GM23338 (cell line): ENCODE measurements at regions not wholly inside any gene's neighbourhood (a gene's known extent, or its start where the extent isn't known, plus 50 kb on each side); places are given as distances from the start of the nearest gene placed in this dataset.
A peak's percentile ranks its signal among the peaks of the same experiment; 100 is the strongest.

ENCODE experiments used
- ATAC-seq: fragments of 200-7000 bp; cut with Tn5 transposase; 3 replicates; pipeline ENCODE4 v1.9.1; 2020
- DNase-seq: peaks from one replicate; pipeline ENCODE4 v3.0.0-alpha.2; 2015; ENCODE audit warnings: low spot score
- H2AFZ ChIP-seq: fragments of 200-600 bp; sonication (generic); 2 replicates; pipeline ENCODE4 v1.8.0; 2016; ENCODE audit warnings: antibody characterized with exemption, mild to moderate bottlenecking, moderate library complexity
- H3F3A ChIP-seq: fragments of 200-600 bp; sonication (generic); replicated peaks from 2 replicates; pipeline ENCODE4 v1.8.0; 2017; ENCODE audit warnings: antibody characterized with exemption, mixed run types, low read depth
- H3K27ac ChIP-seq: fragments of 200-600 bp; sonication (generic); 2 replicates; pipeline ENCODE4 v1.6.1; 2016; ENCODE audit warnings: low read depth
- H3K27me3 ChIP-seq: fragments of 200-600 bp; sonication (generic); 2 replicates; pipeline ENCODE4 v1.8.0; 2016; ENCODE audit warnings: mild to moderate bottlenecking, mixed run types, moderate library complexity; ENCODE audit not compliant: insufficient read depth
- H3K36me3 ChIP-seq: fragments of 200-600 bp; sonication (generic); 2 replicates; pipeline ENCODE4 v1.8.0; 2016; ENCODE audit warnings: mild to moderate bottlenecking; ENCODE audit not compliant: insufficient read depth
- H3K4me1 ChIP-seq: fragments of 200-600 bp; sonication (generic); 2 replicates; pipeline ENCODE4 v1.8.0; 2016; ENCODE audit warnings: mild to moderate bottlenecking, moderate library complexity; ENCODE audit not compliant: insufficient read depth
- H3K4me2 ChIP-seq: fragments of 200-600 bp; sonication (generic); 2 replicates; pipeline ENCODE4 v1.7.1; 2017; ENCODE audit warnings: mixed run types
- H3K4me3 ChIP-seq: fragments of 200-600 bp; sonication (generic); 2 replicates; pipeline ENCODE4 v1.6.1; 2016; ENCODE audit warnings: mixed run types
- H3K79me2 ChIP-seq: fragments of 200-600 bp; sonication (generic); replicated peaks from 2 replicates; pipeline ENCODE4 v1.8.0; 2017; ENCODE audit warnings: mild to moderate bottlenecking; ENCODE audit not compliant: insufficient read depth
- H3K9me2 ChIP-seq: fragments of 200-600 bp; sonication (generic); 2 replicates; pipeline ENCODE4 v1.8.0; 2017; ENCODE audit not compliant: insufficient read depth
- H4K20me1 ChIP-seq: fragments of 200-600 bp; sonication (generic); replicated peaks from 2 replicates; pipeline ENCODE4 v1.8.0; 2017; ENCODE audit warnings: mild to moderate bottlenecking; ENCODE audit not compliant: insufficient read depth
- H3K27ac Mint-ChIP-seq: 2 replicates; pipeline ENCODE4 v1.8.0; 2020; ENCODE audit warnings: inconsistent platforms, mild to moderate bottlenecking, moderate library complexity, mixed read lengths
- H3K27me3 Mint-ChIP-seq: 3 replicates; pipeline ENCODE4 v1.8.0; 2022; ENCODE audit warnings: low read depth, mild to moderate bottlenecking, moderate library complexity, mixed read lengths, inconsistent platforms; ENCODE audit not compliant: insufficient read depth, poor library complexity
- H3K36me3 Mint-ChIP-seq: 3 replicates; pipeline ENCODE4 v1.8.0; 2021; ENCODE audit warnings: low read depth, mild to moderate bottlenecking, inconsistent platforms, moderate library complexity, mixed read lengths
- H3K4me1 Mint-ChIP-seq: 3 replicates; pipeline ENCODE4 v1.8.0; 2020; ENCODE audit warnings: mild to moderate bottlenecking, inconsistent platforms, mixed read lengths
- H3K4me3 Mint-ChIP-seq: 3 replicates; pipeline ENCODE4 v1.8.0; 2021; ENCODE audit warnings: moderate library complexity, mild to moderate bottlenecking, inconsistent platforms, mixed read lengths
- H3K9me3 Mint-ChIP-seq: 3 replicates; pipeline ENCODE4 v1.8.0; 2020; ENCODE audit warnings: moderate library complexity, mild to moderate bottlenecking, inconsistent platforms, mixed read lengths
- CREB1 ChIP-seq: fragments of 250-450 bp; sonication (Bioruptor Pico); IDR thresholded peaks from 2 replicates; pipeline ENCODE4 v1.5.0; 2020; ENCODE audit warnings: low read depth, mild to moderate bottlenecking, moderate library complexity
- ETS1 ChIP-seq: IDR thresholded peaks from 2 replicates; pipeline ENCODE4 v1.6.1; 2016; ENCODE audit warnings: antibody characterized with exemption
- JUNB ChIP-seq: IDR thresholded peaks from one replicate; pipeline ENCODE4 v1.6.1; 2016; ENCODE audit warnings: antibody characterized with exemption; ENCODE audit not compliant: unreplicated experiment
- NANOG ChIP-seq: IDR thresholded peaks from 2 replicates; pipeline ENCODE4 v1.6.1; 2016; ENCODE audit warnings: antibody characterized with exemption, borderline replicate concordance
- POLR2AphosphoS5 ChIP-seq: IDR thresholded peaks from 2 replicates; pipeline ENCODE4 v1.6.1; 2016; ENCODE audit warnings: antibody characterized with exemption, low read depth
- STAT1 ChIP-seq: IDR thresholded peaks from one replicate; pipeline ENCODE4 v1.6.1; 2016; ENCODE audit warnings: antibody characterized with exemption; ENCODE audit not compliant: unreplicated experiment
- ZNF331 ChIP-seq: fragments of 250-450 bp; sonication (Bioruptor Pico); IDR thresholded peaks from 2 replicates; pipeline ENCODE4 v1.5.0; 2020; ENCODE audit warnings: low read depth, mild to moderate bottlenecking, moderate library complexity
- TF ChIP-seq, protein P1 (sequence below), 2 experiments: fragments of 200-600 bp in 1 of 2; sonication (generic) in 1 of 2; conservative IDR thresholded peaks; 2 replicates each; pipeline versions ENCODE4 v1.5.1 to v1.6.1; 2016 to 2017; ENCODE audit warnings: antibody characterized with exemption in 2 of 2, low read depth in 2 of 2, mild to moderate bottlenecking in 2 of 2, moderate library complexity in 1 of 2
- TF ChIP-seq, protein P2 (sequence below): IDR thresholded peaks from one replicate; pipeline ENCODE4 v1.6.1; 2018; ENCODE audit warnings: antibody characterized with exemption; ENCODE audit not compliant: unreplicated experiment

DNA sequence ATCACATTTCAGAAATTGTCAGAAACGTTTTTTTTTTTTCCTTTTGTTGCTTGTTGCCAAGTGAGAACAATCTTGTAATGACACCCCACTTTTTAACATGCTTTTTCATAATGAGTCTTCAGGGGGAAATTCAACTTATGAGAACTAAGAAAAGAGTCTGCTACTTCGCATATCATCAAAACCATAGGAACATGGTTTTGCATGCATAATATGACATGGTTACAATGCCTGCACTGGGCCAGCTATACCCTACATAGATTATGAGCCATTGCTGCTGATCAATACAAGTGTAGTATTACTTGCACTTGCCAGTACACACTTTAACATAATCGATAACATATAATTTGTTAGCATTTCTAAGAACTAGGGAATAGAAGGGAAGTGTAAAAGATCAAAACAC is 191.0 kb upstream of the NBEA start:
- H3K4me2 ChIP-seq: no peak overlapping the region; the same call in 1 of the 2 replicates
- H3K27me3 ChIP-seq: no peaks in the 10 kb centered on the region
- TF ChIP-seq, protein P1, sequence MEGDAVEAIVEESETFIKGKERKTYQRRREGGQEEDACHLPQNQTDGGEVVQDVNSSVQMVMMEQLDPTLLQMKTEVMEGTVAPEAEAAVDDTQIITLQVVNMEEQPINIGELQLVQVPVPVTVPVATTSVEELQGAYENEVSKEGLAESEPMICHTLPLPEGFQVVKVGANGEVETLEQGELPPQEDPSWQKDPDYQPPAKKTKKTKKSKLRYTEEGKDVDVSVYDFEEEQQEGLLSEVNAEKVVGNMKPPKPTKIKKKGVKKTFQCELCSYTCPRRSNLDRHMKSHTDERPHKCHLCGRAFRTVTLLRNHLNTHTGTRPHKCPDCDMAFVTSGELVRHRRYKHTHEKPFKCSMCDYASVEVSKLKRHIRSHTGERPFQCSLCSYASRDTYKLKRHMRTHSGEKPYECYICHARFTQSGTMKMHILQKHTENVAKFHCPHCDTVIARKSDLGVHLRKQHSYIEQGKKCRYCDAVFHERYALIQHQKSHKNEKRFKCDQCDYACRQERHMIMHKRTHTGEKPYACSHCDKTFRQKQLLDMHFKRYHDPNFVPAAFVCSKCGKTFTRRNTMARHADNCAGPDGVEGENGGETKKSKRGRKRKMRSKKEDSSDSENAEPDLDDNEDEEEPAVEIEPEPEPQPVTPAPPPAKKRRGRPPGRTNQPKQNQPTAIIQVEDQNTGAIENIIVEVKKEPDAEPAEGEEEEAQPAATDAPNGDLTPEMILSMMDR (conservative IDR thresholded peaks at IDR 0.05; ENCODE audit: low read depth in 2 of 2): no peak
- TF ChIP-seq STAT1: no peak
- TF ChIP-seq, protein P2, sequence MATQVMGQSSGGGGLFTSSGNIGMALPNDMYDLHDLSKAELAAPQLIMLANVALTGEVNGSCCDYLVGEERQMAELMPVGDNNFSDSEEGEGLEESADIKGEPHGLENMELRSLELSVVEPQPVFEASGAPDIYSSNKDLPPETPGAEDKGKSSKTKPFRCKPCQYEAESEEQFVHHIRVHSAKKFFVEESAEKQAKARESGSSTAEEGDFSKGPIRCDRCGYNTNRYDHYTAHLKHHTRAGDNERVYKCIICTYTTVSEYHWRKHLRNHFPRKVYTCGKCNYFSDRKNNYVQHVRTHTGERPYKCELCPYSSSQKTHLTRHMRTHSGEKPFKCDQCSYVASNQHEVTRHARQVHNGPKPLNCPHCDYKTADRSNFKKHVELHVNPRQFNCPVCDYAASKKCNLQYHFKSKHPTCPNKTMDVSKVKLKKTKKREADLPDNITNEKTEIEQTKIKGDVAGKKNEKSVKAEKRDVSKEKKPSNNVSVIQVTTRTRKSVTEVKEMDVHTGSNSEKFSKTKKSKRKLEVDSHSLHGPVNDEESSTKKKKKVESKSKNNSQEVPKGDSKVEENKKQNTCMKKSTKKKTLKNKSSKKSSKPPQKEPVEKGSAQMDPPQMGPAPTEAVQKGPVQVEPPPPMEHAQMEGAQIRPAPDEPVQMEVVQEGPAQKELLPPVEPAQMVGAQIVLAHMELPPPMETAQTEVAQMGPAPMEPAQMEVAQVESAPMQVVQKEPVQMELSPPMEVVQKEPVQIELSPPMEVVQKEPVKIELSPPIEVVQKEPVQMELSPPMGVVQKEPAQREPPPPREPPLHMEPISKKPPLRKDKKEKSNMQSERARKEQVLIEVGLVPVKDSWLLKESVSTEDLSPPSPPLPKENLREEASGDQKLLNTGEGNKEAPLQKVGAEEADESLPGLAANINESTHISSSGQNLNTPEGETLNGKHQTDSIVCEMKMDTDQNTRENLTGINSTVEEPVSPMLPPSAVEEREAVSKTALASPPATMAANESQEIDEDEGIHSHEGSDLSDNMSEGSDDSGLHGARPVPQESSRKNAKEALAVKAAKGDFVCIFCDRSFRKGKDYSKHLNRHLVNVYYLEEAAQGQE: no peak
- TF ChIP-seq JUNB: no peak
- no peak overlapping the region for H3K27ac Mint-ChIP-seq
- no peaks in the 10 kb centered on the region for H3F3A ChIP-seq
- peaks cover 36% of the 10 kb centered on the region for H3K4me1 Mint-ChIP-seq
- H3K36me3 ChIP-seq: no peaks in the 10 kb centered on the region
- no peak for ATAC-seq
- H3K4me1 ChIP-seq: peaks cover 9% of the 10 kb centered on the region
- H3K9me2 ChIP-seq: peaks cover 9% of the 10 kb centered on the region; the same call in 1 of the 2 replicates
- H3K36me3 Mint-ChIP-seq: no peaks in the 10 kb centered on the region
- H2AFZ ChIP-seq: no peak overlapping the region; the same call in 1 of the 2 replicates
- H3K4me3 Mint-ChIP-seq: peak overlapping the region; percentile 73; the same call in 1 of the 3 replicates
- no peaks in the 10 kb centered on the region for H4K20me1 ChIP-seq
- no peak for DNase-seq
- H3K27ac ChIP-seq: no peak overlapping the region
- H3K9me3 Mint-ChIP-seq: no peaks in the 10 kb centered on the region
- H3K27me3 Mint-ChIP-seq: no peaks in the 10 kb centered on the region
- no peak overlapping the region for H3K4me3 ChIP-seq
- H3K79me2 ChIP-seq: no peaks in the 10 kb centered on the region

DNA sequence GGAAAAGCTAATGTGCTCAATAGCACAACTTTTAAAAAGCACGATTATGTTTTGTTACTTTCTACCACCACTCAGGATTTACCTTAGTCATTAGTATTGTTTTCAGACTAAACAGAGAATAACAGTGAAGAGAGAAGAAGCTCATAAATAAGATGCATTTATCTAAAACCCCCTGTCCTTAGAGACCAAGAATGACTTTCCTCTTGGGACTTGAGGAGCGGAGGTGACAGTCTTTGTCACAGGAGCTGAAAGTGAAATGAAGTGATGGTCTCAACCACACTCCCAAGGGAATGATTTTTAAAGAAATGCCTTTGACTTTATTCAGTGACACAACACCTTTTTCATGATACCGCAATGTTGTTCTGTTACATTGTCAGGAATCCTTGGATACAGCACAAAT is 190.6 kb upstream of the NBEA start:
- H3K9me2 ChIP-seq: peaks cover 9% of the 10 kb centered on the region; the same call in 1 of the 2 replicates
- Mint-ChIP-seq H3K27me3 (no peaks in the 10 kb centered on the region), H3K4me1 (peaks cover 36% of the 10 kb centered on the region), H3K4me3 (no peak overlapping the region), H3K9me3 (no peaks in the 10 kb centered on the region), H3K27ac (no peak overlapping the region), H3K36me3 (no peaks in the 10 kb centered on the region)
- H3K4me1 ChIP-seq: peaks cover 9% of the 10 kb centered on the region
- no peaks in the 10 kb centered on the region for H3F3A ChIP-seq
- no peak for ATAC-seq
- DNase-seq: no peak
- no peak overlapping the region for H3K4me2 ChIP-seq
- no peak overlapping the region for H2AFZ ChIP-seq
- H3K79me2 ChIP-seq: no peaks in the 10 kb centered on the region
- no peaks in the 10 kb centered on the region for H4K20me1 ChIP-seq
- H3K27ac ChIP-seq: no peak overlapping the region
- H3K36me3 ChIP-seq: no peaks in the 10 kb centered on the region
- H3K4me3 ChIP-seq: no peak overlapping the region
- H3K27me3 ChIP-seq: no peaks in the 10 kb centered on the region
- TF ChIP-seq, protein P2: no peak
- TF ChIP-seq ZNF331 (no peak), POLR2AphosphoS5 (no peak), NANOG (no peak), CREB1 (CRISPR knock-in tag) (no peak), ETS1 (no peak)
